GM12865 (cell line): ENCODE measurements at regions not wholly inside any gene's neighbourhood (a gene's known extent, or its start where the extent isn't known, plus 50 kb on each side); places are given as distances from the start of the nearest gene placed in this dataset.

Source experiments
- DNase-seq: peaks from one replicate; pipeline ENCODE4 v3.0.0; 2010; ENCODE audit warnings: low read depth
- H3K4me3 ChIP-seq: 2 replicates; pipeline ENCODE4 v1.5.1; 2011; ENCODE audit warnings: mild to moderate bottlenecking, low read depth, low read length, control low read depth
- CTCF ChIP-seq: IDR thresholded peaks from 2 replicates; pipeline ENCODE4 v1.5.1; 2011; ENCODE audit warnings: low read length, control low read depth, low read depth, inconsistent platforms; ENCODE audit not compliant: insufficient read depth; ENCODE audit errors: missing control alignments

DNA sequence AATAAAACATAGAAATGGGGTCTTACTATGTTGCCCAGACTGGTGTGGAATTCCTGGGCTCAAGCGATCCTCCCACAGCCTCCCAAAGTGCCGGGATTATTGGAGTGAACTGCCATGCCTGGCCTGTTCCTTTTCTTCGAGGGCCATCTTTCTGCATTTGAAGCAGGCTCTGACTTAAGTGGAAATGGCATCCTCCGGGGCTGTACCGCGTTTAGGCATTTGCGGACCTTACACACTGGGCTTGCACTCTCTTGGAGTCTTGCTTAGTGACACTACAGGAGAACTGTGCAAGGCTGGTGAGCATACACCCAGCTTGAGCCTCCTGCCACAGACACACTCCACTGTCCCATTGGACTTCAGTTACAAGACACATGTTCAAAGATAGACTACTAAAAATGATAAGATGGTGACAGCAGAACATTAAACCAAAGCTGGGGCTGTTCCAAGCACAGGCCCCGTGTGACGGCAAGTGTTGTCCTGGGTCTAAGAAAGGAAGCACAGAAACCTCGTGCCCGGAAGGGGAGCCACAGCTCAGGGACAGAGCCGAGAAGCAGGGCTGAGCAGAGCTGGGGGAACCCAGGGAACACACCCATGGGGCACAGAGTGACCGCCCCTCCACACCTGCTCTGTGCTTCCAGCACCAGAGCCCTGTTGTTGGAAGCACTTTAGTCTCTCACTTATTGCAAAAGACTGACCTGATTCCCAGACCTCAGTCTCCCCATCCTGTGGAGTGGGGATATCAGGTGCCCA is 59.0 kb upstream of the SHANK2 start:
- no peak for DNase-seq
- no peak overlapping the region for H3K4me3 ChIP-seq
- TF ChIP-seq CTCF: no peak

- no peak for DNase-seq
Observed at GRCh38 chr11:71310184-71310583, 57.8 kb upstream of the SHANK2 start.

DNA sequence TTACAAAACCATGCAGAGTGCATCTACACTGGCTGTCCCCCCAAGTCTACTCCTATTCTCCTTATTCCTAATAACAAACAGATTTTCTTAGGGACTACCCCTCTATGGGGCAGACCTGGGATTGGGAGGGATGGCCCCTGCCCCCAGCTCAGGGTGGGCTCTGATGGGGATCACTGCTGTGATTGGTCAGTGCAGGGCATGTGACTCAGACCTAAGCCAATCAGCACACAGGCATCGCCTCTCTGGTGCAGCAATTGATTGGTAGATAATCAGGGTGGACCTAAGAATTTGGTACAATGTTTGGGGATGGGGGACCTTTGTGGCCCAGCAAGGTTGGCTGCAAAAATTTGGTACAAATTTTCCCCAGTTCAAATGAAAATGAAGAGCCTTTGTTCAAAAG is 57.2 kb upstream of the SHANK2 start:
- DNase-seq: no peak
- H3K4me3 ChIP-seq: no peak overlapping the region
- TF ChIP-seq CTCF: no peak

More at GRCh38 chr11:71310184-71310583, 57.8 kb upstream of the SHANK2 start:
- no peak overlapping the region for H3K4me3 ChIP-seq
- TF ChIP-seq CTCF: no peak

GRCh38 chr11:71309181-71309580 is 56.8 kb upstream of the SHANK2 start:
- TF ChIP-seq CTCF: no peak
- no peak for DNase-seq
- no peak overlapping the region for H3K4me3 ChIP-seq

DNA sequence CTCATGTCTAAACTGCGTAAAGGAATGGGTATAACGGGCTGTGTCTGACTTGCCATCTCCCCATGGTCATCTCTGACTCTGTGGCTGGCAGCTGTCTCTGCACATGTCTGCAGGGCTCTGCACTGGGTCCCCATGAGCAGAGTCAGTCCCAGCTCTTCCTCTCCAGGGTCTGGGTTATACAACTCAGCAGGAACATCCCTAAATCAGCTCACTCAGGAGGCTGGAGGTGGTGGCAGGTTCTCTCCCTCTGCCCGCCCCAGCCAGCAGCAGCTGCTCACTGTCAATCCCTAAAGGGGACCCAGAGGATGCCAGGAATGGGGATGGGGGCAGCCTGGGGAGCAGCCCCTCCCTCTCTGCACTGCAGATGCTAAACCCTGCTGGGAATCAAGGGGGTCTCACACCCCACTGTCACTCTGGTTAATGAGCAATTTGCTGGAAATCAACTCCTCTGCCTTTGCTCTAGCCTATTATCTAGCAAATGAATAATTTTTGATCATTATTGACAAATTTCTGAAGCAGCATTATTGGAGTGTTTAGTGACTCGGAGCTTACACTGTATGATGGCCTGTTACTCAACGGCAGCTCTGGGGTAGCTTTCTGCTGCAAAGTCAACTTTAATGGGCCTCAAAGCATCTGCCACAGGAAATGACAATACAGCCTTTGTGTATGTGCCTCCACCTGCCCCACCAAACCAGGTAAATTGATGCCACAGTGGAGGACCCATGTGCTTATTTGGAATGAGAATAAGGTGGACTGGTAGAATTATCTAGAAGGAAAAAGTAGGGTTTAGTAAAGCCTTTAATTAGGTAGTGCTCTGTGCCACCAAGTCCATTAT is 55.7 kb upstream of the SHANK2 start:
- no peak for TF ChIP-seq CTCF
- no peak overlapping the region for H3K4me3 ChIP-seq

GRCh38 chr11:71305451-71306125 is 53.2 kb upstream of the SHANK2 start:
- TF ChIP-seq CTCF: no peak
- DNase-seq: no peak
- H3K4me3 ChIP-seq: no peak overlapping the region

More for the DNA sequence above, 55.7 kb upstream of the SHANK2 start:
- DNase-seq: no peak
